CD14-positive monocyte (primary cell): ENCODE measurements at regions not wholly inside any gene's neighbourhood (a gene's known extent, or its start where the extent isn't known, plus 50 kb on each side); places are given as distances from the start of the nearest gene placed in this dataset.

ENCODE experiments used
- DNase-seq, 3 donors: peaks; one replicate each; pipeline ENCODE4 v3.0.0-alpha.2; 2011 to 2022
- H2AFZ ChIP-seq: 2 replicates; pipeline ENCODE4 v1.6.0; 2012; ENCODE audit warnings: mild to moderate bottlenecking, low read depth, low read length, inconsistent platforms; ENCODE audit not compliant: insufficient read depth, poor library complexity, severe bottlenecking
- H3K27ac ChIP-seq, 2 donors: 1 replicate in 1 of 2; 2 replicates in 1 of 2; pipeline ENCODE4 v1.5.1; 2012 to 2013; ENCODE audit warnings: low read length in 2 of 2, control low read depth in 1 of 2, inconsistent platforms in 1 of 2, low read depth in 1 of 2, mild to moderate bottlenecking in 1 of 2
- H3K27me3 ChIP-seq, 2 donors: one replicate each; pipeline versions ENCODE4 v1.6.0 to v1.6.1; 2011 to 2013; ENCODE audit warnings: low read length in 2 of 2; ENCODE audit not compliant: control insufficient read depth in 2 of 2, insufficient read depth in 2 of 2
- H3K36me3 ChIP-seq, 2 donors: replicated peaks in 1 of 2; 1 replicate in 1 of 2; 2 replicates in 1 of 2; pipeline versions ENCODE4 v1.5.1 to v1.6.1; 2012 to 2013; ENCODE audit warnings: low read length in 2 of 2, control low read depth in 1 of 2, inconsistent platforms in 1 of 2, mild to moderate bottlenecking in 1 of 2; ENCODE audit not compliant: insufficient read depth in 2 of 2, control insufficient read depth in 1 of 2
- H3K4me1 ChIP-seq, 2 donors: 1 replicate in 1 of 2; 2 replicates in 1 of 2; pipeline versions ENCODE4 v1.5.1 to v1.6.1; 2012 to 2013; ENCODE audit warnings: low read length in 2 of 2, control low read depth in 1 of 2, inconsistent platforms in 1 of 2, mild to moderate bottlenecking in 1 of 2, moderate library complexity in 1 of 2; ENCODE audit not compliant: insufficient read depth in 2 of 2, control insufficient read depth in 1 of 2
- H3K4me2 ChIP-seq: replicated peaks from 2 replicates; pipeline ENCODE3; 2012; ENCODE audit warnings: low read length, moderate library complexity, mild to moderate bottlenecking; ENCODE audit not compliant: poor library complexity, severe bottlenecking; ENCODE audit errors: extremely low read depth
- H3K4me3 ChIP-seq, 3 experiments: fragments of 200-600 bp in 1 of 3; sonication (generic) in 1 of 3; replicated peaks in 1 of 3; 1 replicate in 2 of 3; 2 replicates in 1 of 3; pipeline ENCODE4 v1.5.1; 2011 to 2013; ENCODE audit warnings: low read length in 3 of 3, mild to moderate bottlenecking in 3 of 3, control low read depth in 2 of 3, low read depth in 2 of 3, inconsistent platforms in 1 of 3, moderate library complexity in 1 of 3
- H3K79me2 ChIP-seq: 2 replicates; pipeline ENCODE4 v1.6.0; 2012; ENCODE audit warnings: mild to moderate bottlenecking, control low read depth, inconsistent platforms, low read length, moderate library complexity; ENCODE audit not compliant: insufficient read depth
- H3K9ac ChIP-seq: 2 replicates; pipeline ENCODE4 v1.6.0; 2017; ENCODE audit warnings: low read length, mild to moderate bottlenecking; ENCODE audit not compliant: insufficient read depth, poor library complexity, severe bottlenecking
- H3K9me3 ChIP-seq, 2 donors: replicated peaks in 1 of 2; 1 replicate in 1 of 2; 2 replicates in 1 of 2; pipeline versions ENCODE4 v1.5.1 to v1.6.1; 2012 to 2013; ENCODE audit warnings: low read length in 2 of 2, control low read depth in 1 of 2; ENCODE audit not compliant: control insufficient read depth in 1 of 2, insufficient read depth in 1 of 2
- H4K20me1 ChIP-seq: 2 replicates; pipeline ENCODE4 v1.6.0; 2012; ENCODE audit warnings: mild to moderate bottlenecking, low read length, control low read depth, moderate library complexity; ENCODE audit not compliant: insufficient read depth
- H3K27ac Mint-ChIP-seq, 7 donors: one replicate each; pipeline ENCODE4 v1.8.0; 2020; ENCODE audit warnings: mild to moderate bottlenecking in 7 of 7, mixed read lengths in 7 of 7, moderate library complexity in 6 of 7, inconsistent platforms in 2 of 7
- H3K27me3 Mint-ChIP-seq, 3 donors: one replicate each; pipeline ENCODE4 v1.8.0; 2021 to 2022; ENCODE audit warnings: low read depth in 3 of 3, mild to moderate bottlenecking in 3 of 3, mixed read lengths in 3 of 3, moderate library complexity in 3 of 3, inconsistent platforms in 1 of 3
- H3K36me3 Mint-ChIP-seq, 2 donors: one replicate each; pipeline ENCODE4 v1.8.0; 2020; ENCODE audit warnings: mixed read lengths in 2 of 2, inconsistent platforms in 1 of 2, mild to moderate bottlenecking in 1 of 2
- H3K4me1 Mint-ChIP-seq: one replicate; pipeline ENCODE4 v1.8.0; 2020; ENCODE audit warnings: mild to moderate bottlenecking, mixed read lengths
- H3K4me3 Mint-ChIP-seq, 2 donors: one replicate each; pipeline ENCODE4 v1.8.0; 2020; ENCODE audit warnings: mild to moderate bottlenecking in 2 of 2, mixed read lengths in 2 of 2, moderate library complexity in 1 of 2
- H3K9me3 Mint-ChIP-seq, 7 donors: one replicate each; pipeline ENCODE4 v1.8.0; 2020 to 2022; ENCODE audit warnings: mixed read lengths in 7 of 7, mild to moderate bottlenecking in 6 of 7, moderate library complexity in 6 of 7, inconsistent platforms in 2 of 7
- CTCF ChIP-seq: fragments of 200-600 bp; IDR thresholded peaks from one replicate; pipeline ENCODE4 v1.8.0; 2022; ENCODE audit warnings: antibody characterized with exemption, mild to moderate bottlenecking
- WGBS: methylation state at CpG from one replicate; pipeline ENCODE4 v1.1.5; 2013; ENCODE audit warnings: missing lambda C conversion rate; ENCODE audit not compliant: insufficient coverage; 5-methylcytosine and 5-hydroxymethylcytosine counted together
- intact Hi-C, 2 donors: fragments of 100-400 bp; cut with micrococcal nuclease; formaldehyde crosslinking; loops; one replicate each; pipeline versions ENCODE4 v1.15.0 to v1.15.1; 2023

GRCh38 chr6:21521276-21521675, 72.3 kb upstream of the SOX4 start:
- H3K79me2 ChIP-seq = no peaks in the 10 kb centered on the region
- Mint-ChIP-seq H3K27ac (no peak overlapping the region), H3K4me3 (no peak overlapping the region), H3K9me3 (no peaks in the 10 kb centered on the region), H3K27me3 (peaks cover 1 to 4% (median 2%) of the 10 kb centered on the region in 3 donors), H3K36me3 (no peaks in the 10 kb centered on the region), H3K4me1 (no peaks in the 10 kb centered on the region)
- H3K36me3 ChIP-seq = no peaks in the 10 kb centered on the region
- intact Hi-C loops = no loop called here
- no peak for TF ChIP-seq CTCF
- H3K4me2 ChIP-seq = no peak overlapping the region
- DNase-seq = no peak
- H3K9ac ChIP-seq = no peak overlapping the region
- no peaks in the 10 kb centered on the region for H4K20me1 ChIP-seq
- no peak overlapping the region for H2AFZ ChIP-seq
- no peaks in the 10 kb centered on the region for H3K9me3 ChIP-seq
- H3K27me3 ChIP-seq = no peaks in the 10 kb centered on the region
- no peaks in the 10 kb centered on the region for H3K4me1 ChIP-seq
- WGBS = 100% methylated on average over 1 of the region's 4 CpGs
- H3K4me3 ChIP-seq = no peak overlapping the region
- H3K27ac ChIP-seq = no peak overlapping the region

GRCh38 chr6:21522143-21522747, 71.3 kb upstream of the SOX4 start:
- H3K9me3 Mint-ChIP-seq = no peaks in the 10 kb centered on the region
- no peaks in the 10 kb centered on the region for H3K36me3 ChIP-seq
- TF ChIP-seq CTCF = no peak
- no peaks in the 10 kb centered on the region for H3K36me3 Mint-ChIP-seq
- intact Hi-C loops = no loop called here
- no peak for DNase-seq
- peaks cover 1 to 4% (median 2%) of the 10 kb centered on the region in 3 donors for H3K27me3 Mint-ChIP-seq
- H3K27ac Mint-ChIP-seq = no peak overlapping the region
- no peaks in the 10 kb centered on the region for H4K20me1 ChIP-seq
- H3K4me3 ChIP-seq = no peak overlapping the region
- no peak overlapping the region for H3K4me2 ChIP-seq
- H3K27me3 ChIP-seq = no peaks in the 10 kb centered on the region
- H3K9ac ChIP-seq = no peak overlapping the region
- no peaks in the 10 kb centered on the region for H3K79me2 ChIP-seq
- no peak overlapping the region for H2AFZ ChIP-seq
- no peaks in the 10 kb centered on the region for H3K4me1 ChIP-seq
- no peaks in the 10 kb centered on the region for H3K4me1 Mint-ChIP-seq
- H3K27ac ChIP-seq = no peak overlapping the region
- 87% methylated on average over 7 of the region's 14 CpGs for WGBS
- H3K4me3 Mint-ChIP-seq = no peak overlapping the region
- H3K9me3 ChIP-seq = no peaks in the 10 kb centered on the region
